GM18505 (cell line): ENCODE measurements at regions not wholly inside any gene's neighbourhood (a gene's known extent, or its start where the extent isn't known, plus 50 kb on each side); places are given as distances from the start of the nearest gene placed in this dataset.
"Not testable (repeated sequence)": the region's sequence is repeated elsewhere in the genome, so short reads cannot be mapped to it uniquely, and the experiment has no call there.

ENCODE experiments used
- ATAC-seq: cut with Tn5 transposase; IDR thresholded peaks from one replicate; pipeline ENCODE4 v1.9.1; 2021; ENCODE audit not compliant: unreplicated experiment
- POLR2A ChIP-seq: IDR thresholded peaks from 4 replicates; pipeline ENCODE4 v1.6.1; 2011; ENCODE audit warnings: borderline replicate concordance; ENCODE audit not compliant: insufficient read depth, insufficient read length; ENCODE audit errors: extremely low read depth

DNA sequence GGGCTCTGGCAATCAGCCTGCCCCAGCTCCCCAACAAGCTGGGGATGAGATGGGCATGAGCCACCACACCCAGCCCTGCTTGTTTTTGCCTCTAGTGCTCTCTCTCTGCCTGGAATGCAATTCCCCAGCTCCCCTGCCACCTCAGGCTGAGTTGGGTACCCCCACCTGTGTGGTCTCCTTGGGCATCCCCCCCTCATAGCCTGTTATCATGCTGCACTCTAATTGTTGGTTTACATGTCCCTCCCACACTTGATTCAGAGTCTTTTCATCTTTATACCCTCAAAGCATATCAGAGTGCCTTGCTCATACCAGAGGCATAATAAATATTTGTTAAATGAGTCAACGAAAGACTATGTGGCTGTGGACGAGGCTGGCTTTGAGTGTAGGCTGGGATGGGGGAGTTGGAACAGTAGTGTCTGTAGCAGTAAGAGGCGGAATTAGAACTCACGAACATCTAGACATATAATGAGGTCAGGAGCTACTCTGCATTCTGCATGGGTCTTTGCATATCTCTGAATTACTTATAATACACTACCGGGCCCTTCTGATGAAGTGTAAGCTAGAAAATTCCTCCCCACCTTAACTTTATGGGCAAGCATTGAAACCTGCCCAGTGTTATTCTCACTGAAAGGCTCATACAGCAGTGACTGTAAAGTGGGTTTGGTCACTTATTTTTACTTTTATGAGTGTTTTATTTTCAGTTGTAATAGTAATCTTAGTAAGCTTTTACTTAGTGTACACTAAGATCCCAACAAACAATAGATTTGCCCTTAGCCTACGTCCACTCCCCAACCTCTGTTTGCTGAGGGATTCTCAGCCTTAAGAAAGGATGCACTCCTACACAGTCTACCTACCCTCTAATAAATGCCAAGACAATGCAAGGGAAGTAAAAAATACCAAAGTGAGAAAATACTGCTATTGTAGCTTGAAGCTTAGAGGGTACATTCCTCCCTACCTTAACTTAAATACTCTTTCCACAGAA is 58.7 kb downstream of the EDN1 start:
- no peak for ATAC-seq

DNA sequence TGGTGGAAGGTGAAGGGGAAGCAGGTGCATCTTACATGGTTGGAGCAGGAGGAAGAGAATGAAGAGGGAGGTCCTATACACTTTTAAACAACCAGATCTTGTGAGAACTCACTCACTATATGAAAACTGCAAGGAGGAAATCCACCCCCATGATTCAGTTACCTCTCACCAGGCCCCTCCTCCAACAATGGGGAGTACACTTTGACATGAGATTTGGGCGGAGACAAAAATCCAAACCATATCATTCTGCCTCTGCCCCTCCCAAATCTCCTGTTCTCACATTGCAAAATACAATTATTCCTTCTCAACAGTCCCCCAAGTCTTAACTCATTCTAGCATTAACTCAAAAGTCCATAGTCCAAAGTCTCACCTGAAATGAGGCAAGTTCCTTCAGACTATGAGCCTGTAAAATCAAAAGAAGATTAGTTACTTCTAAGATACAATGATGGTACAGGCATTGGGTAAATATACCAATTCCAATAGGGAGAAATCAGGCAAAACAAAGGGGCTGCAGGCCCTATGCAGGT is 60.5 kb downstream of the EDN1 start:
- ATAC-seq = no peak

More for the DNA sequence above, 58.7 kb downstream of the EDN1 start:
- TF ChIP-seq POLR2A = no peak

DNA sequence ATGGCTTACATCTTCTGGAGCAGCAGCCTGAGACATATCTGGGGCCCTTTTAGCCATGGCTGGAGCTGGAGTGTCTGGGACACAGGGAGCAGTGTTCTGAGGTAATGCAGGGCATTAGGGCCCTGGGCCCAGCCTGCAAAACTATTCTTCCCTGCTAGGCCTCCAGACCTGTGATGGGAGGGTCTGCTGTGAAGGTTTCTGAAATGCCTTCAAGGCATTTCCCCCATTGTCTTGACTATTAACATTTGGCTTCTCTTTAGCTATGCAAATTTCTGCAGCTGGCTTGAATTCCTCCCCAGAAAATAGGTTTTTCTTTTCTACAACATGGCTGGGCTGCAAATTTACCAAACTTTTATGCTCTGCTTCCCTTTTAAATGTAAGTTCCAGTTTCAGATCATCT is 61.5 kb downstream of the EDN1 start:
- ATAC-seq = no peak
- no peak for TF ChIP-seq POLR2A

More for the DNA sequence above, 60.5 kb downstream of the EDN1 start:
- no peak for TF ChIP-seq POLR2A

DNA sequence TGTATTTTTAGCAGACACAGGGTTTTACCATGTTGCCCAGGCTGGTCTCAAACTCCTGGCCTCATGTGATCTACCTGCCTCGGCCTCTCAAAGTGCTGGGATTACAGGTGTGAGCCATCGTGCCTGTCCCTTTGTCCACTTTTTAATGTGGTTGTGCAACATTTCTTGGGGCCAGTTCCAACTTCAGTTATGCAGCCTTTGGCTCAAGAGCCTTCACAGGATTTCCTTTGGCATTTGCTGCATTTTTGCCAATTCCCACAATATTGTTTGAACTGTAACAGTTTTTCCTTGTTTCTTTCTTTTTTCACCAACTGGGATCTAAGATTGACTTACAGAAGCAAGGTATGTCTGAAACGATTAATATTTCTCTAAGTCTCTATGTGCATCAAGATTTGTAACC is 63.6 kb downstream of the EDN1 start:
- no peak for ATAC-seq
- no peak for TF ChIP-seq POLR2A

DNA sequence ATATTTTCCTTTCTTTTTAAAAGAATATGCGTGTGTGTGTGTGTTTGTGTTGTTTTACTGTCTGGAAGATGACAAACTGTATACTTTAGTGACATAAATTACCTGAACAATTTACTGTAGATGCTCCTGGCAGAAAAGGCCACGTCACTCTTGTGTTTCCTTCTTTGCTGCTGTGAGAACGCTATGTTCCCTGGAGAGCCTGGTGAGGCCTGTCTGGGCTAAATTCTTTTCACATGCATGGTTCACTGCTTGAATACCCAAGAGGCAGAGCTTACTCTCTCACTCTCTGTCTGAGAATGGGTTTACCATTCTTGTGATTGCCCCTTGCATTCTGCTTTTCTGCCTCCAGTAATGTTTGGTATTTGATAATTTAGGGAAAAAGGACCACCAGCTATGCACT is 64.3 kb downstream of the EDN1 start:
- no peak for ATAC-seq
- TF ChIP-seq POLR2A = no peak

DNA sequence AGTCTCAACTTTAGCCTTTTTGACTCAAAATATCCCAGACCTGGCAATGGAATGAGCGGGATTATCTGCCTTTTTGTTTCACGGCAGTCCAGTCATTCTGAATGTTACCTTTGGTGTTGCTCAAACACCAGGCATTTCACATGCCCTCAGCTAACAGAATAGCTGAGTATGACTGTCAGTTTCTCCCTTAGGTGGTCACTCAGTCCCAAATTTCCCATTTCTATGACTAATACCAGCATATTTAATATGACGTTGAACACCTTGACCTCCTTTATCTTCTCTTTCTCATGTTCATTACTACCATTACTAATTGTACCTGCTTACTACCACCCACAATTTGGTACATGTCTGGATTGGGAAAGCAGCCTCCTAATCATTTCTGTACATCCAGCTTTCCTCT is 65.2 kb downstream of the EDN1 start:
- TF ChIP-seq POLR2A = no peak
- ATAC-seq = no peak

DNA sequence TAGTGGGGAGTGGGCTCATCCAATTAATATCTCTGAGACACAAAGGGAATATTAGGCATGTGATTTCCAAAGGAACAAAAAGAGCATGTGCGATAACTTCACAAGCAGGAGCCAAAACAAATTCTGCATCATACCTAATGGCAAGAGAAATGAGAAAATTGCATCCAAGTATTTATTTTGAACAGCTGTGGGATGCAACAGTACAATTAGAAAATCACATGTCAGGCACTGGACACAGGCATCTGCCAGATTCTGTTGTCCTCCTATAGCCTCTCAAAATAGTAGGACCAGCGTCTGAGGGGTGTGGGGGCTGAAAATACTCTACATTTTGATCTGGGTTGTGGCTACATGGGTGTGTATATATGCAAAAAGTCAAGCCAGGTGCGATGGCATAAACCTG is 66.3 kb downstream of the EDN1 start:
- no peak for TF ChIP-seq POLR2A
- no peak for ATAC-seq

DNA sequence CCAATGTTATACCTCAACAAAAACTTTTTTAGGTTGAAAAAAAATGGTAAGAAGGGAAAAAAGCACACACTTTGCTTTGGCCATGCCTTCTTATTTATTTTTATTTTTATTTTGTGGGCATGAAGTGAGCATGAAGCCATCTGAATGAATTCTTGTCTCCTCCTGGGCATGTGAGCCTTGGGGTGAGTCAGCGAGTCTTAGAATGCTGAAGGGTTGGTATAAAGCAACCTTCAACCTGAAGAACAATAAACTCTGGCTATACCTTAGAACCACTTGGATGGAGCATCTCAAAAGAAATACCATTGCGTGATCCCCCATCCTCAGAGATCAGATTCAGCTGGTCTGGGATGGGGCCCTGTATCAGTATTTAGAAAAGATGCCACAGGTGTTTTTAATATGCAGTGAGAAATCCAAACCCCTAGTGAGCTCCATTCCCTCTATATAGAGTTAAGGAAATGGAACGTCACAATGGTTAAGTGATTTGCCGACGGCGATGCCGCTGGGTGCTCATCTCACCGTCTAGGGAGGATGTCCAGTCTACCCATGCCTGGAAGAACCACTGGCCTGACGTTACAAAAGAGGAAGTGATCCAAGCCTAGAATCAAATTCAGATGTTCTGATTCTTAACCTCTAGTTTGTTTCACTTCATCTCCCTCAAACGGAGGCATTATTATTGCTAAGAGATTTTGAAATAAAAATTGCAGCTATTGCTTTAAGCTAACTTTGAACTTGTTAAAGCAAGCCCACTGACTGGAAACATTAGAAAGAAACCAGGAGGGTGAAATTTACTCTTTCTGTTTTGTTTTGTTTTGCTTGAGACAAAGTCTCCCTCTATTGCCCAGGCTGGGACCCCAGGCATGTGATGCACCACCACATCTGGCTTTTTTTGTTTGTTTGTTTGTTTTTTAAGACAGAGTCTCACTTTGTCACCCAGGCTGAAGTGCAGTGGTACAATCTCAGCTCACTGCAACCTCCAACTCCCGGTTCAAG is 67.1 kb downstream of the EDN1 start:
- peak; percentile 68 for ATAC-seq
- no peak for TF ChIP-seq POLR2A

DNA sequence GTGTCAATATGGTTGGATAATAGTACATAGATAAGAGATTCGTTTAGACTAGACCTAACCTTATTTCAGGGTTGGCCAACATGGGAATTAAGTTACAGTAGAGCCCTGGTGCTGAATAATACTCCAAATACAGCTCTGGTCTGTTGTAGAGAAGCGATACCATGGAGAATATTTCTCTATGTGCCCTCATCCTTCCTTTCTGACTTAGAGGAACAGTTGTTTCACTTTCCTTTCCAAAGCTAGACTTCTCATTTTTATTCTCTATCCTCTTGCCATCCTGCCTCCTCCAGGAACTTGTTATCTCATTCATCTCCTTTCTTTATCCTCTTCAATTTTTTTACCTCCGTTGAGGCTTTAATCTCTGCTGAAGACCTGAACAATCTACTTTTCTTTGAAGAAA is 68.9 kb downstream of the EDN1 start:
- ATAC-seq = no peak
- no peak for TF ChIP-seq POLR2A

DNA sequence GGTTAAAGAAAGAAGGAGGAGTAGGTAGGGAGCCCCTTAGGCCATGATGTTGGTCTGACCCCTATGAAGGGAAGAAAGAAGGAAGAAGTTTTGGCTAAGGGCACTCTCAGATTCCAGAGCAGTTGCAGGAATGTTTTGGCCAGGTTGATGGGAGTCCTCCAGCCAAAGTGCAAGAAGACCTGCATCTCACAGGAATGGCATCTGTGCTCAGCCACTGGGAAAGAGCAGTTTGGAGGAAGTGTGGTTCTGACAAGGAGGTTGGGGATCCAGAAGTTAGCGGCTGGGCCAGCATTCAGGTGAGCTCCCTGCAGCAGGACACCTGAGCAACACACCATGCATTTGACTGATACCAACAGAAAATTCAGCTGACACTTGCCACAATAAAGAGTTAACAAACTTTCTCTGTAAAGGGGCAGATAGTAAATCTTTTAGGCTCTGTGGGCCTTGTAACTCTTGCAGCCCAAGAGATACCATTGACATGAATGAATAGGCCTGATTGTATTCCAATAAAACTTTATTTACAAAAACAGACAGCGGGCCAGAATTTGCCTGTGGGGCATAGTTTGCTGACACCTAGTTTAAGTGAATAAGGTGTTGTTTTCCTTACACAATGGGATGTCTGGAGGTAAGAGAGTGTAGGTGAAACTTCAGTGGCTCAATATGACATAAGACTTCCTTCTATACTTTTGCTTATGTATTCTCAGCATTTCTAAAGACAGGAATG is 71.0 kb downstream of the EDN1 start:
- ATAC-seq = no peak
- TF ChIP-seq POLR2A = no peak

DNA sequence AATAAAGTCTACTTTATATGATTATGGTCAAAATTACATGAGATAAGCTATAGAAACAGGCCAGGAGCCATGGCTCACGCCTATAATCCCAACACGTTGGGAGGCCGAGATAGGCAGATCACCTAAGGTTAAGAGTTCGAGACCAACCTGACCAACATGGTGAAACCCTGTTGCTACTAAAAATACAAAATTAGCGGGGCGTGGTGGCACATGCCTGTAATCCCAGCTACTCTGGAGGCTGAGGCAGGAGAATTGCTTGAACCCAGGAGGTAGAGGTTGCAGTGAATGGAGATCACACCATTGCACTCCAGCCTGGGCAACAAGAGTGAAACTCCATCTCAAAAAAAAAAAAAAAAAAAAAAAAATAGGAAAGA is 73.1 kb downstream of the EDN1 start:
- ATAC-seq = not testable (repeated sequence)

DNA sequence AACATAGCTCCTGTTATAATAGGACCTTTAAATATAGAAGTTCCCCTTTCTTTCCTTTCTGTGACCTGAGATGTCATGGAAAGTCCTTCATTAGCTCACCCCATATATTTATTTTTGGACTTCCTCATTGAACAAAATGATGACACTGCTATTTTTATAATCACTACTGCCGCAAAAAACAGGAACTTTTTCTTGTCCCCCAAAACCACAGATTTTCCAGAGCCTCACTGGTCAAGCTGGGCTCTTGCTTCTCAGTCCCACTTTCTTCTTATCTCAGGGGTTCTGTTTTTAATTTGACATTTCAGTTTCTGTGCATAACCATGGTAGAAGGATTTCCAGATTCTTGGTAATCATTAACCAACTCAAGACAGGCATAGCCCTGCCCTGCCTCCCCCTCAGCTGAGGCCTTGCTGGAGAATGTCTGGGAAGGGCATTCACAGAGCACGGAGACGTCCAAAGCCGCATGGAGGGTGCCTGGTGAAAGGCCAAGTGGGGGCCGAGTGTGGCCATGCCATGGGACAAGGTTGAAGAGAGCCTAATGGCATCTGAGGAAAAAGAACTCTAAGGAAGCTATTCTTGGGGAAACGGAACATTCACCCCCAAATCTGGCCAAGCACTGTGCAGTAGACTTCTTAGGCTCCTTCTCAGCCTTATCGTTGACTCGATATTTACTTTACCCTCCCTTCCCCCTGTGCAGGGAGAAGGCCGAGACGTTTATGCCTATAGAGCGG is 73.7 kb downstream of the EDN1 start:
- TF ChIP-seq POLR2A = no peak
- ATAC-seq = peak; percentile 59
